Thyroid gland (tissue), 4 donors: ENCODE measurements at regions not wholly inside any gene's neighbourhood (a gene's known extent, or its start where the extent isn't known, plus 50 kb on each side); places are given as distances from the start of the nearest gene placed in this dataset.

ENCODE experiments used
- DNase-seq, 2 donors: peaks; one replicate each; pipeline ENCODE4 v3.0.0-alpha.2; 2019
- H3K27ac ChIP-seq, 3 donors: fragments of 200-600 bp; sonication (generic); 1 replicate in 2 of 3; 2 replicates in 1 of 3; pipeline ENCODE4 v1.5.1; 2016 to 2019; ENCODE audit warnings: mild to moderate bottlenecking in 1 of 3, moderate library complexity in 1 of 3
- H3K27me3 ChIP-seq: fragments of 200-600 bp; sonication (generic); one replicate; pipeline ENCODE4 v1.5.1; 2019
- H3K36me3 ChIP-seq, 2 donors: fragments of 200-600 bp; sonication (generic); one replicate each; pipeline ENCODE4 v1.5.1; 2016 to 2019
- H3K4me1 ChIP-seq, 2 donors: fragments of 200-600 bp; sonication (generic); one replicate each; pipeline ENCODE4 v1.5.1; 2017 to 2019
- H3K4me3 ChIP-seq, 3 donors: fragments of 200-600 bp; sonication (generic); replicated peaks in 1 of 3; 1 replicate in 2 of 3; 2 replicates in 1 of 3; pipeline ENCODE4 v1.5.1; 2016; ENCODE audit warnings: mild to moderate bottlenecking in 1 of 3
- H3K9me3 ChIP-seq: fragments of 200-600 bp; sonication (generic); one replicate; pipeline ENCODE4 v1.5.1; 2017
- CTCF ChIP-seq, 6 experiments: fragments of 200-600 bp in 3 of 6; fragments of 450-650 bp in 3 of 6; sonication (generic) in 3 of 6; IDR thresholded peaks; one replicate each; pipeline ENCODE4 v1.5.1; 2016 to 2019; ENCODE audit warnings: antibody characterized with exemption in 6 of 6, mild to moderate bottlenecking in 2 of 6, inconsistent platforms in 1 of 6, moderate library complexity in 1 of 6
- POLR2A ChIP-seq, 2 donors: fragments of 450-650 bp; IDR thresholded peaks; one replicate each; pipeline ENCODE4 v1.6.1; 2017; ENCODE audit warnings: antibody characterized with exemption in 2 of 2, mild to moderate bottlenecking in 2 of 2, moderate library complexity in 1 of 2
- WGBS, 2 donors: methylation state at CpG; one replicate each; pipeline ENCODE4 v1.1.5; 2017; 5-methylcytosine and 5-hydroxymethylcytosine counted together
- intact Hi-C: fragments of 100-400 bp; cut with DNase I; formaldehyde crosslinking; loops from one replicate; pipeline ENCODE4 v1.15.1; 2023

GRCh38 chr9:607417-607816, 234.1 kb upstream of the DMRT1 start:
- Histone ChIP-seq H3K9me3 (no peaks in the 10 kb centered on the region), H3K27ac (no peak overlapping the region), H3K4me1 (peaks cover 0 to 4% of the 10 kb centered on the region in 2 donors), H3K4me3 (no peak overlapping the region), H3K36me3 (no peaks in the 10 kb centered on the region), H3K27me3 (no peaks in the 10 kb centered on the region)
- peak; percentile 61 to 71 for DNase-seq
- TF ChIP-seq POLR2A (IDR thresholded peaks at IDR 0.05) (no peak), CTCF (IDR thresholded peaks at IDR 0.05) (no peak)
- intact Hi-C loops: no loop called here
- 52 to 79% methylated on average over 5 of the region's 5 CpGs for WGBS, 2 donors

GRCh38 chr9:613771-614347, 227.6 kb upstream of the DMRT1 start:
- Histone ChIP-seq H3K9me3 (no peaks in the 10 kb centered on the region), H3K4me1 (peaks cover 12 to 15% of the 10 kb centered on the region in 2 donors), H3K36me3 (no peaks in the 10 kb centered on the region), H3K4me3 (no peak overlapping the region), H3K27ac (peak overlapping the region; percentile 45 to 90 (median 75)), H3K27me3 (no peaks in the 10 kb centered on the region)
- DNase-seq: peak; percentile 89
- intact Hi-C loops: no loop called here
- WGBS, 2 donors: 5 to 7% methylated on average over 7 of the region's 7 CpGs
- peak; percentile 47 to 100 (median 86) for TF ChIP-seq CTCF (IDR thresholded peaks at IDR 0.05)
- peak in 1 of 2 donors; percentile 12 for TF ChIP-seq POLR2A (IDR thresholded peaks at IDR 0.05)

GRCh38 chr9:614431-614830, 227.1 kb upstream of the DMRT1 start:
- 18 to 30% methylated on average over 4 of the region's 4 CpGs for WGBS, 2 donors
- peak overlapping the region; percentile 45 to 90 (median 75) for H3K27ac ChIP-seq
- H3K4me3 ChIP-seq: no peak overlapping the region
- peak; percentile 51 to 65 for DNase-seq
- no peaks in the 10 kb centered on the region for H3K9me3 ChIP-seq
- H3K4me1 ChIP-seq: peaks cover 12 to 21% of the 10 kb centered on the region in 2 donors
- H3K36me3 ChIP-seq: no peaks in the 10 kb centered on the region
- peak in 1 of 2 donors; percentile 32 for TF ChIP-seq POLR2A (IDR thresholded peaks at IDR 0.05)
- no peak for TF ChIP-seq CTCF (IDR thresholded peaks at IDR 0.05)
- H3K27me3 ChIP-seq: no peaks in the 10 kb centered on the region
- intact Hi-C loops: no loop called here

GRCh38 chr9:615756-616155, 225.7 kb upstream of the DMRT1 start:
- intact Hi-C loops: loop anchor here (5.0 kb wide), 1 partner anchor 147 kb away; no protein-coding TSS in a partner anchor
- WGBS, 2 donors: 93 to 98% methylated on average over 3 of the region's 3 CpGs

More at GRCh38 chr9:615756-616155, 225.7 kb upstream of the DMRT1 start:
- Histone ChIP-seq H3K4me1 (peaks cover 12 to 21% of the 10 kb centered on the region in 2 donors), H3K4me3 (no peak overlapping the region), H3K27ac (no peak overlapping the region), H3K27me3 (no peaks in the 10 kb centered on the region), H3K36me3 (no peaks in the 10 kb centered on the region), H3K9me3 (no peaks in the 10 kb centered on the region)
- no peak for TF ChIP-seq POLR2A (IDR thresholded peaks at IDR 0.05)
- no peak for TF ChIP-seq CTCF (IDR thresholded peaks at IDR 0.05)
- no peak for DNase-seq
